Fibroblast of the aortic adventitia (primary cell): ENCODE measurements at regions not wholly inside any gene's neighbourhood (a gene's known extent, or its start where the extent isn't known, plus 50 kb on each side); places are given as distances from the start of the nearest gene placed in this dataset.

ENCODE experiments used
- DNase-seq: peaks from one replicate; pipeline ENCODE4 v3.0.0-alpha.2; 2010; ENCODE audit warnings: low read depth
- H3K4me3 ChIP-seq: 2 replicates; pipeline ENCODE4 v1.5.1; 2011; ENCODE audit warnings: low read depth, mild to moderate bottlenecking, control low read depth, low read length, moderate library complexity
- CTCF ChIP-seq: IDR thresholded peaks from 2 replicates; pipeline ENCODE4 v1.5.1; 2011; ENCODE audit warnings: mild to moderate bottlenecking, low read length, control low read depth, inconsistent platforms; ENCODE audit not compliant: insufficient read depth

- no peak for TF ChIP-seq CTCF
- no peak overlapping the region for H3K4me3 ChIP-seq
- DNase-seq: no peak
Measured at GRCh38 chr5:71806711-71807110, 87.6 kb downstream of the CARTPT start.

DNA sequence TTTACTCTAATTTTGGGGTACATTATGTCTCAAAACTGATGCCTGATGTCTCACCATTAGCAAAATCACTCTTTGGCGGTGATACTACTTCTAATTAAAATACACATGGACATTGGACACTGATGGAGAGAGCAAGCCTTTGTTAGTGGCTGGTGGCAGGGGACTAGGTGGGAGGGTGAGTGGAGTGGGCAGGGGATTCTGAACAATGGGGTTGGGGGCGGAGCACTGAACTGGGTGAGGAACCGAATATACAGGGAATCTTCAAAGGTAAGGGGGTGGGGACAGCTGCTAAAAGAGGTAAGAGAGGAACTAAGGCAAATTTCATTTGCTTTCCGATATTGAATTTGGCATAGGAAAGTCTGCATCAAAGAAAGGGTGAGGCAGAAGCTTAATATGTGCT is 88.8 kb downstream of the CARTPT start:
- no peak for TF ChIP-seq CTCF
- no peak for DNase-seq
- no peak overlapping the region for H3K4me3 ChIP-seq

- no peak overlapping the region for H3K4me3 ChIP-seq
- peak; percentile 11 for DNase-seq
- no peak for TF ChIP-seq CTCF
Measured at GRCh38 chr5:71809446-71809845, 90.4 kb downstream of the CARTPT start.

GRCh38 chr5:71810023-71810422 is 90.9 kb downstream of the CARTPT start:
- no peak for TF ChIP-seq CTCF
- DNase-seq: no peak
- no peak overlapping the region for H3K4me3 ChIP-seq

DNA sequence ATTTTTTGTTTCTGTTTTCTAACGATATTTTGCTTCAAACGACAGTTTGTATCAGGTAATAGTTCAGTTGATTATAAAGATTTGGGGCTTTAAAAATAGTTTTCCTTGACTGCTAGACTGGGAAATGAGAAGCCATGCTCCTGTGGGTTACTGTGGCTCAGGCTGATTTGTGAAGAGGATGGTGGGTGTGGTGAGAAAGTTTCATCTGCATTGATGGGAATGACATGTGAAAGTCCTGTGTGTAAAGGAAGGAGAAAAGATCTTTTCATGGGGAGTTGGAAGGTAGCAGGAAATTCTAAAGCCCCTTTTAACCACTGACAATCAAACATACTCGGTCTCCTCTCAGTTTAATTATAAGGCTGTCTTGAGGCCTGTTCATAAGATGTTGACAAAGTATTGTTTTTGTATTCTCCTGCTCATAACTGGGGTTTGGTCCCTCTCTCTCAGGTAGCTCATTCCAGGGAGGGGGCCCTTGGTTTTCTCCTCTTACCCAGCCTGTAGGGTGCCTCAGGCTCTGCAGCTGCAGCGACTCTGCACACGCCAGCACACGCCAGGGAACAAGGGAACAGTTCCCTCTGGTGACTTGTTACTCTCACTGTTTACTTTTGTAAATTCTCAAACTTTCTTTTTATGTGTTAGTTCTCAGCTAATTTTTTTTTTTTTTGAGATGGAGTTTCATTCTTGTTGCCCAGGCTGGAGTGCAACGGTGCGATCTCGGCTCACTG is 91.6 kb downstream of the CARTPT start:
- TF ChIP-seq CTCF: no peak
- no peak for DNase-seq
- H3K4me3 ChIP-seq: no peak overlapping the region

GRCh38 chr5:71811779-71812178 is 92.7 kb downstream of the CARTPT start:
- H3K4me3 ChIP-seq: no peak overlapping the region
- TF ChIP-seq CTCF: no peak
- DNase-seq: no peak

- no peak overlapping the region for H3K4me3 ChIP-seq
- DNase-seq: no peak
- no peak for TF ChIP-seq CTCF
Measured at GRCh38 chr5:71816307-71816706, 97.2 kb downstream of the CARTPT start.
